T follicular helper cell (primary cell): ENCODE measurements at regions not wholly inside any gene's neighbourhood (a gene's known extent, or its start where the extent isn't known, plus 50 kb on each side); places are given as distances from the start of the nearest gene placed in this dataset.
"Not testable (repeated sequence)": the region's sequence is repeated elsewhere in the genome, so short reads cannot be mapped to it uniquely, and the experiment has no call there.

Source experiments
- DNase-seq: peaks from one replicate; pipeline ENCODE4 v3.0.0-alpha.2; 2020; ENCODE audit warnings: low read depth

DNA sequence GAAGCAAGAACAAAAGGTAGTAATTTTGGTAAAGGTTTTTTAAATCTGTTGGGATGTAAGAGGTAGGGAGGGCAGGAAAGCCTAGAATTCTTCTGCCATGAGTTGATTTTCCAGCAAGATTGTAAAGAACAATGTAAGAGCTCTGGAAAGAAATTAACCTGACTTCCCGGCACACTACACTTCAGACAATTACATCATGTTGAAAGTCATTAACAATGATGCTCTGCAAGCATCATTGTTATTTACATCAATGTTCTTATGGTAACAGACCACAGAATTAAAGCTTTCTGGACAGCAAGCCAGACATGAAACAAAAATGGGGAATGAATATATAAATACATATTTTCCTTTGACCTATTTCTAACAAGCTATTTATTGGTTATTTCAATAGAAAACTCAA, 342.2 kb downstream of the CEP170 start:
- DNase-seq = not testable (repeated sequence)

DNA sequence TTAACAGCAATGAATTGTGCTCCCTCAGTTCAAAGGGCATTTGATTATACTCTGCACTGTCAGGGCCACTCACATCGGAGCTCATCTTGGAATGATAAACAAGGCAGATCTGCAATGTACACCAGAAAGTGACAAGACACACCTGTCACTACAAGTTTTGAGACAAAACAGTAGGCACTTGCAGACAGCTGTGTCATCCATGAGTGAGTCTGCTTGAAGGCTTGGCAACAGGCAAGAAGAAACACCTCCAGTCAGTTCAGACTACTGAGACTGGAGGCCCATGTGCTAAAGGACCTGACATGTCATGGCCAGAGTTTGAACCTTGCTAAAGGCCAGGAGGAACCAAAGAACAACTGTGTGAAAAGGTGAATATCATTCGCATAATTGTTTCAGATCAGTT, 354.5 kb downstream of the CEP170 start:
- not testable (repeated sequence) for DNase-seq

DNA sequence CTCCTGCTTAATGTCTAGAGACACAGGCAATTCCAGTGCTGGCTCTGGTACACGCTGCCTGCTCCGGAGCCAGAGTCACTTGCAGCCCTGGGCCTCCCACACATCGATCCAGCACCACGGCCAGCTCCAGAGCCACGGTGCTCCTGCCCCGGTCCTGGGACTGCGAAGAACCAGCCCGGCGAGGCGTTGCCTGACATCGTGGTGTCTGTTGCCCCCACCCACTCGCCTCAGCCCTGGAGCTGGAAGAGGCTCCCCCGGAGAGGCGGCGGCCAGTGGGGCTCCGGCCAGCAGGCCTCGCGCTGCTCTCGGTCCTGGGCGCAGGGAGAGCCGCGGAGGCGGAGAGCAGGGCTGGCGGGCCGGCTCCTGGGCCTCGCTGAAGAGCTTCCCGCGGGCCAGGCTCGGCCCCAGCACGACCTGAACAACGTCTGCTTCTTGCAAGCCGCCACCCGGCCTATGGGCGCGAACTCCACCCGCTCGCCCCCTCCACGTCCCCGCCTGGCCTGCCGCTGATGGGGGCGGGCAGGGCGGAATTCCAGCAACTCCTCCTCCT, 364.8 kb downstream of the CEP170 start:
- DNase-seq = no peak

DNA sequence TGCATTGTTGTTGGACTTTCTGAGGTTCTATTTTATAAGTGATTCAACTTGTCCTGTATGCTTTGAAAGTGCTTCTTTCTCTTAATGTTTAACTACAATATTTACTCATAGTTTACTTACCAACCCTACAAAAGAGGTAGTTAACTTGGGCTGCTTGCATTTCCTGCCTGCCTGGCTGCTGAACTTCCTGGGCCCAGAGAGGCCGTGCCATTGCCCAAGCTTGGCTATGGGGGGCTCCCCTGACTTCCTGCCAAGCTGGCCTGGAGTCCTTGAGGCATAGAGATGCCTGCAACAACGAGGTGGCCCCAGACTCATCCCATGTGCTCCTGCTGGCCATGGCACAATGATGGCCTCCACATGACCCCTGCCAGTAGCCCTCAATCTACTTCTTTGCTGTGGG, 361.6 kb upstream of the PLD5 start:
- DNase-seq = no peak

DNA sequence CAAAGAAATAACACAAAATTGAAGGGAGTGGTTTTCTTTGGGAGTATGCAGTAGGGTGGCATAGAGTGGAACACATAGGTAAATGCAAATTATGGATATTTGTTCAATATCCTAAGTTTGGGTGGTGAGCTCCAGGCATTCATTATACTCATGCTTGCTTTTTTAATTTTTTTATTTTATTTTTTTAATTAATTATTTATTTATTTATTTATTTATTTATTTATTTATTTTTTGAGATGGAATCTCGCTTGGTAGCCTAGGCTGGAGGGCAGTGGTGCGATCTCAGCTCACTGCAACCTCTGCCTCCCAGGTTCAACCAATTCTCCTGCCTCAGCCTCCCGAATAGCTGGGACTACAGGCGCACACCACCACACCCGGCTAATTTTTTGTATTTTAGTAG, 355.5 kb upstream of the PLD5 start:
- not testable (repeated sequence) for DNase-seq

DNA sequence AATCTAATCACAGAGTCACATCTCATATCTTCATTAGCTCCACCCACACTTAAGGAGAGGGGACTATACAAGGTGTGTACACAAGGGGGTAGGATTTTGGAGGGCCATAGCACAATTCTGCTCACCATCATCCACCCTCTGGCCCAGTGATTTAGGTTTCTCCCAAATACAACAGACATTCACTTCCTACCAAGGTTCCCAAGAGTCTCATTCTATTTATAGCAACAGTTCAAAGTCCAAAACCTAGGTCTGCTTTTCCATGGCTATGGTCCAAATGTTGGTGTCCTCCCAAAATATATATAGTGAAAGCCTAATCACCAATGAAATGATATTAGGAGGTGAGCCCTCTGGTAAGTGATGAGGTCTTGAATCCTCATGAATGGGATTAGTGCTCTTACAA, 353.2 kb upstream of the PLD5 start:
- DNase-seq = no peak

DNA sequence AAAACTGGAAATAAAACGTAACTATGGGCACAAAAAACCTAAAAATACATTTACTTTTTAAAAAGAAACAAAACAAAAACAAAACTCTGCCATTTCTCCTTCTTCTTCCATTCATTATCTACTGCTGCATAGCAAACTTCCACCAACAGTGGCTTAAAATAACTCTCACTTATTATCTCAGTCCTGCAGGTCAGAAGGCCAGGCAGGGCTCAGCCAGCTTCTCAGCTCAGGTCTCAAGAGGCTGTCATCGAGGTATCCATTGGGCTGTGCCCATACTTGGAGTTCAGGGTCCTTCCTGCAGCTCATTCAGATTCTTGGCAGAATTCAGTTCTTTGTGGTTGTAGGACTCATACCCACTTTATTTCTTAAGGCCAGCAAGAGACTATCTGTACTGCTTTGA, 352.7 kb upstream of the PLD5 start:
- no peak for DNase-seq

DNA sequence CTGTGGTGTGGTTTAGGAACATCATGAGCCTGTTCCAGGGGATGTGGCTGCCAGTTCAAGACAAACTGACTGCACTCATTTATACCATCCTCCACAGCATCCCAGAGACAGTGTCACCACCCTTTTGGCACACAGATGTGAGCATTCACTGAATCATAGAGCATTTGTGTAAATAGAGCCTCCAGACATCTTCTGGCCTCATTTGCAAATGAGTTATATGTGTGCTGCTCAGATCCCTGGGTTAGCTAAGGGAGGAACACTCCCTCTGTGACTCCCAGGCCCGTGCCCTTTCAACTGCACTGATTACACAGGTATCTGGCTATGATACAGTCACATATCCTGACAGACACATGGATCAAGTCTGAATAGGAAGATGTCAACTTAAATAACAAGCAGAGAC, 351.5 kb upstream of the PLD5 start:
- no peak for DNase-seq

DNA sequence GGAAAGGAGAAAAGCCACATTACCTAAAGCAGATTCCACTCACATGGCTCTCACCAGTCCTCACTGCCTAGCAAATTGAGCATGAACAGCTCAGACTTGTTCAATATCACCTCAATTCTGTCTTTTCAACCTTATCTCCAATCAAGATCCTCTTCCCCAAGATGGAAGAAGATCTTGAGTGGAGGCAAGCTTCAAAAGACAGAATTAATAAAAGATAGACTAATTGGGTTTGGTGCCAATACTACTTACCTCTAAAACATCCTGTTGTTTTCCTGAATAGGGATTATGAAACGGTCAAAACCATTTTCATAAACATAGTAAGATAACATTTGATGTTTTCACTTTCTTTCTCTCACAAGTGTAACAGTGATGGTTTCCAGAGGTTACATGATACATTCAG, 349.2 kb upstream of the PLD5 start:
- no peak for DNase-seq

DNA sequence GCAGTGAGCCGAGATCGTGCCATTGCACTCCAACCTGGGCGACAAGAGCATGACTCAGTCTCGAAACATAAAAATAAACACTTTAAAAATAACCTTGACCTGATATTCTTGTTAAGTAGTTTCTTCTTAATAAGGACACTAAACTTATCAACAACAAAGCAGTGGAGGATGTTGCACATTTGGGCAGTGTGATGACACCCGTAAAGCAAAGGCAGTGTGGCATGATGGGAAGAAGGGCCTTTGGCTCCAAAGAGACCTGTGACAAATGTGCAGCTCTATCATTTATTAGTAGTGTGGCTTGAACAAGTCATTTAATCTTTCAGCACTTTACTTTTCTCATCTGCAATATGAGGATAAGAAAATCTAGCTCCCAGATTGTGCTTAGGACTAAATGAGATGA, 348.0 kb upstream of the PLD5 start:
- no peak for DNase-seq

DNA sequence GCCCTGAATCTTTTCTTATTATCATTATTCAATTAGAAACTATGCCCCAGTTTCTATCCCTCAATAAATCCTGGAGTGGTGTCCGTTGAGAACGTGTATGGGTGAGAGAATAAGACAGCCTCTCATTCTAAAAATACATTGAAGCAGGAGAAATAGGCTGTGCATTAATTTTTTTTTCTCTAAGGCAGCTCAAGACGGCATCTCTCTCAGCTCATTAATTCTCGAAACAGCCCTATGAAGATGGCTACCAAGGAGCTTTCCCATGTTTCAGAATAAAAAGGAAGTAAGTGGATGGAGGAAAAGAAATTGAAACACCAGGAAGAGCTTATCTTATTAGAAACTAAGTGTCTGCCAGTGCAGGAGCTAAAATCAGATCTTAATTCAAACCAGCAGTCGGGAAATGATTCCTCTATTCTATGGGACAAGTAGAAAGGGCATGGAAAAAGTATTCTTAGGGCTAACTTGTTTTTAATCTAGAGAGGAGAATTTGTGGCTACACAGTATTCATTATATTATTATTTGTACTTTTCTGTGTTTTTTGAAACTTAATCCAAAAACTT, 347.1 kb upstream of the PLD5 start:
- DNase-seq = no peak

DNA sequence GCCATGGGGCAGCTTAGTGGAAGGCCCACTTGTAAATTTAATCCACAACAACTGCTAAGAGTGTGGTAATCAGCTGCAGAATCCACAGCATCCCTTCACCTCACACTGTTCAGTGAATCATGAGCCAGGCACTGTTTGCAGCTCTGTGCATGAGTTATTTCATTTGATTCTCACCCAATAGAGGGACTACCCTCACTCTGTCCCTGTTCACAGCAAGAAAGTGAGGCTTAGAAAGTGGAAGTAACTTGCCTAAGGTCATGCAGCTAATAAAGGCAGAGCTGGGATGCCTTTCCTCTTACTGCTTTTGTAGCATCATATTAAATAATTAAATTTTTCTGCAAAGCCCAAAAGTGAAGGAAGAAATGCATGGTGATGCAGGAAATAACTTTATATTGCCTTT, 346.5 kb upstream of the PLD5 start:
- DNase-seq = no peak

DNA sequence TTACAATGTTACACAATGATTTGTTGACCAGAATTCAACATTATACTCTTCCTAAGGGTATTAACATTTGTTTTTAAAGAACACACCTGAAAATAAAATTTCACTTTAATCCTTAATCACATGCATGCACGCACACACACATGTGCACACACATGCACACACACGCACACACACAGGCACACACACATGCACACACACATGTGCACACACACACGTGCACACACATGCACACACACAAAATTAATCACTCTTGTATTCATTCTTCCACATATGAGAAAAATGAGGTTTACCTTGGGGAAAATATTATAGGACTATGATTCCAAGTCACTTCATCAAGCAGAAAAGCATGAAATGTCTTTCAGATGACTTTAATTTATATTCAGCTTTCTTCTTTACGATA, 331.8 kb upstream of the PLD5 start:
- no peak for DNase-seq

DNA sequence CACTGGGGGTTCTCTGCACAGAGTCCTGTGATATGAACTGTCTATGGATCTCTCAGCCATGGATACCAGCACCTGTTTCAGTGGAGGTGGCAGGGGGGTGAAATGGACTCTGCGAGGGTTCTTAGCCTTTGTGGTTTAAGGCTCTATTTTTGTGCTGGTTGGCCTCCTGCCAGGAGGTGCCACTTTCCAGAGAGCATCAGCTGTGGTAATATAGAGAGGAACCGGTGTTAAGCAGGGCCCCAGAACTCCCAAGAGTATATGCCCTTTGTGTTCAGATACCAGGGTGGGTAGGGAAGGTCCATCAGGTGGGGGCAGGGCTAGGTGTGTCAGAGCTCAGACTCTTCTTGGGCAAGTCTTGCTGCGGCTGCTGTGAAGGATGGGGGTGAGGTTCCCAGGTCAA, 330.0 kb upstream of the PLD5 start:
- DNase-seq = no peak

DNA sequence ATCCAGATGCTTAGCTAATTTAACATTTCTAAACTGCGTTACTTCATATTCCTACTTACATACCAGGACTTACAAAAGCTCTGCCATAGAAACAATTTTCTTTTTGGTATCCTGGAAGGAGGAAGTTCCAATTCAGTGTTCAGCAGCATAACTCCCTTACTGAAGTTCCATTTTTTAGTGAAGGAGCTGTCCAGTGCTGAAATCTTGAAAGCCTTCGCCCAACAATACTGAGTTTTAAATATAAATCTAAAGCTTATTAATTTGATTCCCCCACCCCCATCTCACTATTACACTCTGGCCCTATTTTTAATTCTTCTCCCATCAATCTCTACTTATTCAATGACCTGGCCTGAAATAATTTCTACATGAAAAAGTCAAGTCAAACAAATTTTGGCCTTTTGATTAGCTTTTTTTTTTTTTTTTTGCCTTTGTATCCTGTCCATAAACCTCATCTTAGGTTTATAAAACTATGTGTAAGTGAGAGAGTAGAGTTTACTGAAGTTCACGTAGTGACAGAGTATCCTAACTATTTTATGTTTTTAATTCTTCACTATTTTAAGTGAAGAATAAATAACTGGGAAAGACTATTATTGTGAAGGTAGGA, 323.0 kb upstream of the PLD5 start:
- no peak for DNase-seq

DNA sequence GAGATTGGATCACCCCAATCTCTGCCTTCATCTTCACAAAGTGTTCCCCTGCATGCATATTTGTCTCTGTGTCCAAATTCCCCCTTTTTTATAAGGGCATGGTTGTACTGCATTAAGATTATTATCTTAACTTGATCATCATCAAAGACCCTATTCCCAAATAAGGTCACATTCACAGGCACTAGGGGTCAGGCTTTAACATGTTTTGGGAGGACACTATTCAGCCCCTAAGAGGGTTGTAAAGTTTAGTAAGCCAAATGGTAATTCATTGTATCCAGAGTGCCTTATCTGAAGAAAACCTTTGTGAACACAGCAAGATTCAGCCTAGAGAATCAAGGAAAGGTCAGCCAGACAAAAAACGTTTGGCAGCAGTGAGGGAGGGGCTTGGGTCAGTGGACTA, 317.6 kb upstream of the PLD5 start:
- no peak for DNase-seq

DNA sequence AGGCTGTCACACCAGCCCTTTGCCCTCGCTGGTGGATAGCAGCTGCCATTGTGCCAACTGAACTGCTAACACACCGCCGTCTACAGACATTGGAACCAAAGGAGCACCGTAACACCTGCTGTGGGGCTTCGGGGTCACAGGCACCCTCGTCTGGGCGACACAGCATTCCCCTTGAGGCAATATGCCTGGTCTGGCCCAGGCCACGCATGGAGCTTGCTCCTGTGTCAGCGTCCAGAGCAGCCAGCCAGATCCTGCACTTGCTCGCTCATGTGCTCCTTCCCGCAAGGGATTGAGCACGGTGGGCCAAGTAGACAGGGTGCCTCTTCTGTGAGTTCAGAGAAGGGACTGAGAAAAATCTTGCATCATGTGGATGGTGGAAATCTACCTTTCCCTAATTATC, 314.6 kb upstream of the PLD5 start:
- DNase-seq = no peak

DNA sequence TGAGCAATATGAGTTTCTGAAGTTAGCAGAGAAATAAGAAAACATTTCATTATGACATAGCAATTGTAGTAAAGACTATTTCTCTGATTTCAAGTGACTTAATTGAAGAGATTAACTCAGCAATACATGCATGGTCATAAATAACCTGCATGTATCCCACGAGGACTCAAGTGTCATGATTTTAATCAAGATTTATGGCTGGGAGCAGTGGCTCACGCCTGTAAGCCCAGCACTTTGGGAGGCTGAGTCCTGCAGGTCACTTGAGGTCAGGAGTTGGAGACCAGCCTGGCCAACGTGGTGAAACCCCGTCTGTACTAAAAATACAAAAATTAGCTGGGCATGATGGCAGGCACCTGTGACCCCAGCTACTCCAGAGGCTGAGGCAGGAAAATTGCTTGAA, 311.9 kb upstream of the PLD5 start:
- DNase-seq = no peak

DNA sequence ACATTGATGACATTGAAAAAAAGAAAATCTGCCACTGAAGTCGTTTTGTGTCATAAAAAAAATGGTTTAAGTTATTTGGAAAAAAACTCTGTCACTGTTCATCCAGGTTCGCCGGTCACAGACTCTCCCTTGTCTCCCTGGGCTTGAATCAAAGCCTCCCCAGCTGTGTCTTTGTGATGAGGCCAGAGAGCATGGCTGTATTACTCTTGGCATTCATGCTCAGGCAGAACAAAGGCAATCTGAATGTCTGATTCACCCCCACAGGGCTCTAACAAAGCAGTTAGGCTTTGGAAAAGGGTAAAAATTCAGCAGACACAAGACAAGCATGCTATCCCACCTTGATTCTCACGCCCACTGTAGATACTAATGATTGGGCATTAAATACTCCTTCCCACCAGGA, 304.3 kb upstream of the PLD5 start:
- no peak for DNase-seq

DNA sequence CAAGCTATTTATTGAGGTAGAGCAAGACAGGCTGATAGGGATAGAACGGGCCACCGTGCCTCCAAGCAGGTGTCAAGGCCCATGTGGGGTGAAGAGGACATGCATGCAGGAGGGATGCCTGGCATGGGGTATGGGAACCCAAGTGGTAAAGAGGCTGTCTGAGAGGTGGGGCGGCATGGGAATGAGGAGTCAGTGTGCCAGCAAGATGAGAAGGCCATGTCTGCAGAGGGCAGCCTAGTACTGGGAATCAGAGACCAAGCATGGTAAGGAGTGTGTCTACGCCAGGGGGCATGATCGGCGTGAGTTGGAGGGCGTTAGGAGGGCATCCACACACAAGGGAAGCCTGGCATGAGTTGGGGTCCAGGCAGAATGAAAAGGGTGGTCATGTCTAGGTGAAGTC, 303.7 kb upstream of the PLD5 start:
- no peak for DNase-seq

DNA sequence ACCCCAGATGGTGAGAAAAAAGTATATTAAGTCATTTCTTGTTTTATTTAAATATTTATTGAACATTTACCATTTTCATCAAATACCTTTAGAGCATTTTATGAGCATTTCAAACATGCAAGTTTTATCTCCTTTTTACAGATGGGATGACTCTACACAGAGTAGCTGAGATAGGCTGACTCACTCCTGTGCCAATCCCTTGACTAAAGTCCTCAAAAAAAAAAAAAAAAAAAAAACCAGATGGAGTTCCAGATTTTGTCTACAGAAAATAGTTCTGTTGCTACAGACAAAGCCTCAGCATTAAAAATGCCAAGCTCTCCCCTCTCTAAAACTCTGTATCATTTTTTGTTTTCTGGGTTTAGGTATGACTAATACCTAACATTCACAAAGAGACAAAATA, 303.0 kb upstream of the PLD5 start:
- DNase-seq = no peak

DNA sequence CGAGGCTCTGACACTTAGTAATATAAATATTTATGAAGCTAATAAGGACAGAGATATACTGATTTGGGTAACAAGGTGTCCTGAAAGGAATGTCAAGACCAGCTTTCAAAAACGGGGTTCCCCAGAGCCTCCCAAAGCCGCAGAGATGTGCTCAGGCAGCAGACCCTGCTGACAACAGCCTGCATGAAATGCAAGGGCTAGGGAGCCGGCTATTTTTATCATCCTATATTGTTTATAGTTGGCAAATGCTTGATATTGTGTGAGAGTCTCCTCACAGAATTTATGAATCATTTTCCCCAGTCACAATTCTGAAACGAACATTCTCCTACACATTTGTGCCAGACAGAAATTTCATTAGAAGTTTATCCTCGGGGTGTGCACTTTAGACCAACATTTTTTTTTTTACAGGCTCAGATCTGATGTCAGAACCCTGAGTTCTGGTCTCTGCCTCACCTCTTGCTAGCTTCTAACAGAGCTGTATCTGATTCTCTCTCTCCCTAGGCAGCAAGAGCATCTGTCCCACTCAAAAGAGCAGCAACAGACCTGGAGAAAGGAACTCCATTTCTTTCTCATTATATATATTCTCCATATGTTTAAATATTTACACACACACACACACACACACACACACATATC, 302.3 kb upstream of the PLD5 start:
- DNase-seq = no peak

DNA sequence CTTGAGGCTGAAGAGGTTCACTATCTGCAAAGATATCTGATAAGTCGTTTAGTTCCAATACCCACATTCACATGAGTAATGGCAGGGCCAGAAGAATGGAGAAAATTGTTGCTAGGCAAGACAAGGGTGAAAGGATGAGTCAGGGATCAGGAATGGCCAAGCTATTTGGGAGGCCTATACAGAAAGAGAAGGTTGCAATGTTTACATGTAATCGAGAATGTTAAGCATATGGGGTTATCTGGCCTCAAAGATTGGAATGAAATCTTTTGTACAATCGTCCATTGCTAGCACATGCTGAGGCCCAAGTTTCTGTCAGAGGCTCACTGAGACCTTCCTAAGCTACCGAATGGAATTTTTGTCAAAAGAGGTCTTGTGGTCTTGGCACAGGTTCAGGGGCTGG, 299.9 kb upstream of the PLD5 start:
- DNase-seq = no peak
